K562 (cell line): ENCODE measurements at regions not wholly inside any gene's neighbourhood (a gene's known extent, or its start where the extent isn't known, plus 50 kb on each side); places are given as distances from the start of the nearest gene placed in this dataset.

Source experiments
- ATAC-seq: fragments of 200-7000 bp; cut with Tn5 transposase; 3 replicates; pipeline ENCODE4 v1.9.1; 2020; ENCODE audit warnings: moderate library complexity
- BruUV-seq: library from RNA; stranded (reverse); fragments of 400-500 nt; replicated peaks from 2 replicates; lab custom pipeline; 2021; lab: Mats Ljungman, UMichigan
- CTCF ChIA-PET: fragments of 300-600 bp; formaldehyde crosslinking; extraction: SDS; loops from one replicate; lab custom pipeline; 2021; ENCODE audit warnings: low intra/inter-chr PET ratio; lab: Yijun Ruan, JAX
- POLR2A ChIA-PET: fragments of 300-600, 350-650 bp; sonication (Branson Sonifier 250); formaldehyde crosslinking; extraction: SDS; loops from one replicate; lab custom pipeline; 2021; ENCODE audit warnings: antibody characterized with exemption, inconsistent platforms; lab: Yijun Ruan, JAX
- DNase-seq, 4 experiments: peaks; one replicate each; pipeline versions ENCODE4 v3.0.0 to v3.0.0-alpha.2; 2011 to 2018; ENCODE audit warnings: low spot score in 3 of 4, mixed read lengths in 3 of 4; ENCODE audit errors: extremely low read depth in 1 of 4
- FAIRE-seq: peaks from 2 replicates; lab custom pipeline; 2011; peaks lifted over from hg19 to GRCh38; lab: Jason Lieb, UNC
- H2AFZ ChIP-seq: 2 replicates; pipeline ENCODE4 v1.6.0; 2011; ENCODE audit warnings: low read depth, low read length, control low read depth, inconsistent platforms
- H3K27ac ChIP-seq: fragments of 200-600 bp; 3 replicates; pipeline ENCODE4 v1.8.0; 2011; ENCODE audit warnings: low read depth, mild to moderate bottlenecking, control low read depth, inconsistent platforms, low read length, moderate library complexity, mixed read lengths; ENCODE audit errors: extremely low read depth
- H3K27me3 ChIP-seq, 2 experiments: fragments of 300-600 bp in 1 of 2; 2 replicates in 1 of 2; 3 replicates in 1 of 2; pipeline versions ENCODE4 v1.6.0 to v1.8.0; 2011; ENCODE audit warnings: inconsistent platforms in 2 of 2, low read length in 2 of 2, mild to moderate bottlenecking in 1 of 2, mixed read lengths in 1 of 2, moderate library complexity in 1 of 2; ENCODE audit not compliant: control insufficient read depth in 2 of 2, insufficient read depth in 2 of 2
- H3K36me3 ChIP-seq: fragments of 300-600 bp; 3 replicates; pipeline ENCODE4 v1.8.0; 2011; ENCODE audit warnings: mild to moderate bottlenecking, low read length, inconsistent platforms; ENCODE audit not compliant: control insufficient read depth, insufficient read depth
- H3K4me1 ChIP-seq, 2 experiments: fragments of 200-600 bp in 1 of 2; replicated peaks in 1 of 2; 2 replicates in 1 of 2; 3 replicates in 1 of 2; pipeline versions ENCODE4 v1.5.1 to v1.8.0; 2011; ENCODE audit warnings: inconsistent platforms in 2 of 2, low read length in 2 of 2, mild to moderate bottlenecking in 1 of 2, mixed read lengths in 1 of 2, moderate library complexity in 1 of 2; ENCODE audit not compliant: control insufficient read depth in 2 of 2, insufficient read depth in 2 of 2
- H3K4me2 ChIP-seq: 2 replicates; pipeline ENCODE4 v1.6.1; 2011; ENCODE audit warnings: low read length, control low read depth, inconsistent platforms, mixed read lengths; ENCODE audit not compliant: insufficient read depth
- H3K4me3 ChIP-seq: fragments of 200-600 bp; sonication (generic), shearing (Covaris generic); 2 replicates; pipeline ENCODE4 v1.5.1; 2016; ENCODE audit warnings: control low read depth, inconsistent platforms
- H3K79me2 ChIP-seq: fragments of 200-600 bp; 3 replicates; pipeline ENCODE4 v1.8.0; 2011; ENCODE audit warnings: low read length, inconsistent platforms; ENCODE audit not compliant: control insufficient read depth, insufficient read depth
- H3K9ac ChIP-seq, 2 experiments: 2 replicates each; pipeline versions ENCODE4 v1.6.0 to v1.6.1; 2011; ENCODE audit warnings: low read depth in 2 of 2, low read length in 2 of 2, control low read depth in 1 of 2, inconsistent platforms in 1 of 2, mild to moderate bottlenecking in 1 of 2, mixed read lengths in 1 of 2; ENCODE audit not compliant: insufficient read depth in 1 of 2
- H3K9me1 ChIP-seq: one replicate; pipeline ENCODE4 v1.6.0; 2011; ENCODE audit warnings: inconsistent platforms, mild to moderate bottlenecking, low read length, moderate library complexity; ENCODE audit not compliant: control insufficient read depth, insufficient read depth
- H3K9me3 ChIP-seq: replicated peaks from 2 replicates; pipeline ENCODE4 v1.5.1; 2011; ENCODE audit warnings: low read depth, low read length, inconsistent platforms; ENCODE audit not compliant: control insufficient read depth, insufficient read depth
- H4K20me1 ChIP-seq: replicated peaks from 2 replicates; pipeline ENCODE4 v1.6.1; 2011; ENCODE audit warnings: low read length, inconsistent platforms, mixed read lengths; ENCODE audit not compliant: control insufficient read depth, insufficient read depth
- CAMTA2 ChIP-seq: fragments of 250-450 bp; sonication (Bioruptor Pico); conservative IDR thresholded peaks from 2 replicates; pipeline ENCODE4 v1.5.1; 2022
- NR2F6 ChIP-seq: fragments of 450-650 bp; formaldehyde crosslinking; IDR thresholded peaks from 2 replicates; pipeline ENCODE4 v1.4.0; 2020; ENCODE audit warnings: mild to moderate bottlenecking
- NRF1 ChIP-seq, 2 experiments: fragments of 450-650 bp; IDR thresholded peaks in 1 of 2; conservative IDR thresholded peaks in 1 of 2; 2 replicates each; pipeline ENCODE4 v1.6.1; 2014; ENCODE audit warnings: mild to moderate bottlenecking in 2 of 2
- PYGO2 ChIP-seq: fragments of 450-650 bp; IDR thresholded peaks from 2 replicates; pipeline ENCODE4 v1.6.1; 2016; ENCODE audit warnings: mild to moderate bottlenecking, missing genetic modification characterization, moderate library complexity, missing compliant biosample characterization
- ZNF586 ChIP-seq: fragments of 450-650 bp; formaldehyde crosslinking; conservative IDR thresholded peaks from 2 replicates; pipeline ENCODE4 v1.4.0; 2020; ENCODE audit warnings: mild to moderate bottlenecking, moderate library complexity
- WGBS: fragments of 100-300 bp; shearing (Covaris generic); methylation state at CpG from one replicate; pipeline ENCODE4 v1.1.6; 2016; ENCODE audit warnings: low coverage, mixed read lengths; ENCODE audit not compliant: insufficient coverage; ENCODE audit errors: missing lambda C conversion rate; 5-methylcytosine and 5-hydroxymethylcytosine counted together
- in situ Hi-C: fragments of 300-500 bp; cut with MboI; formaldehyde crosslinking; loops from 4 replicates; pipeline ENCODE4 v1.15.0; 2018; ENCODE audit warnings: inconsistent platforms, mixed read lengths
- intact Hi-C: fragments of 100-400 bp; cut with micrococcal nuclease; formaldehyde crosslinking; loops from 2 replicates; pipeline ENCODE4 v1.14.2; 2022
- TF ChIP-seq, protein P1 (sequence below): fragments of 450-650 bp; formaldehyde crosslinking; IDR thresholded peaks from 2 replicates; pipeline ENCODE4 v1.4.0; 2022; ENCODE audit warnings: mild to moderate bottlenecking, moderate library complexity
- TF ChIP-seq, protein P2 (sequence below): fragments of 450-650 bp; IDR thresholded peaks from 2 replicates; pipeline ENCODE4 v1.6.1; 2016; ENCODE audit warnings: mild to moderate bottlenecking, moderate library complexity

DNA sequence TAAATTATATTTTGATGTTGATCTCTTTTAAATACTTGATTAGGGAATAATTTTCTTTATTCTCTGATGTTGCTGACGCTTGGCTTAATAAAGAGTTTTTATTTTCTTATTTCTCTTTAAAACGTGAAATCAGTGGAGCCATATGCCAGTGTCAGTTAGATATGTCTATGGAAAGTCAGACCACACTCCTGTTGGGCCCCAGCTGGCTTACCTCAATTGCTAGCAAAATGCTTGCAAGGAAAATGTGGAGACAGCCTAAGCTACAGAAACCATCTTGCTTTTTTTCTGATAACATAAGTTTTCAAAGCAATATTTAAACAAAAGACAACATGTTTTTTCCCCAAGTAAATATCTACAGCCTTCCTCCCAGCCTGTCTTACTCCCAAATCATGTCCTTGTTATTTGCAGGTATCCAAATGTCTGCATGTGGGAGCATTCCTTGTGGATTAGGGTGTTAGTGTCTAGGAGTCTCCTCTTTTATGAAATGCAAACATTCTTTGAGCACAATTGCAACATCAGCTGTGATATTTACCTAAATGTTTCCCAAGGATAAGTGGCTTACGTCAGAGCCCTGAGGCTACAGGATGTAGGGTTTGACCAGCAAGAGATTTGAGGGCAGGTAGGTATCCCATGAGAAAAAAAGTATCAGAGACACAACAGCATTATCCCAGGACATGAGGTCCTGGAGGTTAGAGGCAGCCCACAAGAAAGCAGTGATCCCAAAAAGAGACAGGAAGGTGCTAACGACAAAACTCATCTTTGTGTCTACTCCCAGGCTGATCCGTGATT, 117.2 kb upstream of the KCNJ15 start:
- no peak overlapping the region for H3K4me3 ChIP-seq
- no peak for FAIRE-seq

More for the DNA sequence above, 117.2 kb upstream of the KCNJ15 start:
- Histone ChIP-seq H3K36me3 (no peaks in the 10 kb centered on the region), H2AFZ (no peak overlapping the region), H4K20me1 (no peaks in the 10 kb centered on the region)
- CTCF ChIA-PET, result no interaction called here
- ATAC-seq, result no peak
- TF ChIP-seq, protein P1, sequence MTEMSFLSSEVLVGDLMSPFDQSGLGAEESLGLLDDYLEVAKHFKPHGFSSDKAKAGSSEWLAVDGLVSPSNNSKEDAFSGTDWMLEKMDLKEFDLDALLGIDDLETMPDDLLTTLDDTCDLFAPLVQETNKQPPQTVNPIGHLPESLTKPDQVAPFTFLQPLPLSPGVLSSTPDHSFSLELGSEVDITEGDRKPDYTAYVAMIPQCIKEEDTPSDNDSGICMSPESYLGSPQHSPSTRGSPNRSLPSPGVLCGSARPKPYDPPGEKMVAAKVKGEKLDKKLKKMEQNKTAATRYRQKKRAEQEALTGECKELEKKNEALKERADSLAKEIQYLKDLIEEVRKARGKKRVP (CRISPR knock-in tag), result no peak
- no peak for TF ChIP-seq NR2F6 (CRISPR knock-in tag)
- TF ChIP-seq PYGO2 (tag), result no peak
- TF ChIP-seq, protein P2, sequence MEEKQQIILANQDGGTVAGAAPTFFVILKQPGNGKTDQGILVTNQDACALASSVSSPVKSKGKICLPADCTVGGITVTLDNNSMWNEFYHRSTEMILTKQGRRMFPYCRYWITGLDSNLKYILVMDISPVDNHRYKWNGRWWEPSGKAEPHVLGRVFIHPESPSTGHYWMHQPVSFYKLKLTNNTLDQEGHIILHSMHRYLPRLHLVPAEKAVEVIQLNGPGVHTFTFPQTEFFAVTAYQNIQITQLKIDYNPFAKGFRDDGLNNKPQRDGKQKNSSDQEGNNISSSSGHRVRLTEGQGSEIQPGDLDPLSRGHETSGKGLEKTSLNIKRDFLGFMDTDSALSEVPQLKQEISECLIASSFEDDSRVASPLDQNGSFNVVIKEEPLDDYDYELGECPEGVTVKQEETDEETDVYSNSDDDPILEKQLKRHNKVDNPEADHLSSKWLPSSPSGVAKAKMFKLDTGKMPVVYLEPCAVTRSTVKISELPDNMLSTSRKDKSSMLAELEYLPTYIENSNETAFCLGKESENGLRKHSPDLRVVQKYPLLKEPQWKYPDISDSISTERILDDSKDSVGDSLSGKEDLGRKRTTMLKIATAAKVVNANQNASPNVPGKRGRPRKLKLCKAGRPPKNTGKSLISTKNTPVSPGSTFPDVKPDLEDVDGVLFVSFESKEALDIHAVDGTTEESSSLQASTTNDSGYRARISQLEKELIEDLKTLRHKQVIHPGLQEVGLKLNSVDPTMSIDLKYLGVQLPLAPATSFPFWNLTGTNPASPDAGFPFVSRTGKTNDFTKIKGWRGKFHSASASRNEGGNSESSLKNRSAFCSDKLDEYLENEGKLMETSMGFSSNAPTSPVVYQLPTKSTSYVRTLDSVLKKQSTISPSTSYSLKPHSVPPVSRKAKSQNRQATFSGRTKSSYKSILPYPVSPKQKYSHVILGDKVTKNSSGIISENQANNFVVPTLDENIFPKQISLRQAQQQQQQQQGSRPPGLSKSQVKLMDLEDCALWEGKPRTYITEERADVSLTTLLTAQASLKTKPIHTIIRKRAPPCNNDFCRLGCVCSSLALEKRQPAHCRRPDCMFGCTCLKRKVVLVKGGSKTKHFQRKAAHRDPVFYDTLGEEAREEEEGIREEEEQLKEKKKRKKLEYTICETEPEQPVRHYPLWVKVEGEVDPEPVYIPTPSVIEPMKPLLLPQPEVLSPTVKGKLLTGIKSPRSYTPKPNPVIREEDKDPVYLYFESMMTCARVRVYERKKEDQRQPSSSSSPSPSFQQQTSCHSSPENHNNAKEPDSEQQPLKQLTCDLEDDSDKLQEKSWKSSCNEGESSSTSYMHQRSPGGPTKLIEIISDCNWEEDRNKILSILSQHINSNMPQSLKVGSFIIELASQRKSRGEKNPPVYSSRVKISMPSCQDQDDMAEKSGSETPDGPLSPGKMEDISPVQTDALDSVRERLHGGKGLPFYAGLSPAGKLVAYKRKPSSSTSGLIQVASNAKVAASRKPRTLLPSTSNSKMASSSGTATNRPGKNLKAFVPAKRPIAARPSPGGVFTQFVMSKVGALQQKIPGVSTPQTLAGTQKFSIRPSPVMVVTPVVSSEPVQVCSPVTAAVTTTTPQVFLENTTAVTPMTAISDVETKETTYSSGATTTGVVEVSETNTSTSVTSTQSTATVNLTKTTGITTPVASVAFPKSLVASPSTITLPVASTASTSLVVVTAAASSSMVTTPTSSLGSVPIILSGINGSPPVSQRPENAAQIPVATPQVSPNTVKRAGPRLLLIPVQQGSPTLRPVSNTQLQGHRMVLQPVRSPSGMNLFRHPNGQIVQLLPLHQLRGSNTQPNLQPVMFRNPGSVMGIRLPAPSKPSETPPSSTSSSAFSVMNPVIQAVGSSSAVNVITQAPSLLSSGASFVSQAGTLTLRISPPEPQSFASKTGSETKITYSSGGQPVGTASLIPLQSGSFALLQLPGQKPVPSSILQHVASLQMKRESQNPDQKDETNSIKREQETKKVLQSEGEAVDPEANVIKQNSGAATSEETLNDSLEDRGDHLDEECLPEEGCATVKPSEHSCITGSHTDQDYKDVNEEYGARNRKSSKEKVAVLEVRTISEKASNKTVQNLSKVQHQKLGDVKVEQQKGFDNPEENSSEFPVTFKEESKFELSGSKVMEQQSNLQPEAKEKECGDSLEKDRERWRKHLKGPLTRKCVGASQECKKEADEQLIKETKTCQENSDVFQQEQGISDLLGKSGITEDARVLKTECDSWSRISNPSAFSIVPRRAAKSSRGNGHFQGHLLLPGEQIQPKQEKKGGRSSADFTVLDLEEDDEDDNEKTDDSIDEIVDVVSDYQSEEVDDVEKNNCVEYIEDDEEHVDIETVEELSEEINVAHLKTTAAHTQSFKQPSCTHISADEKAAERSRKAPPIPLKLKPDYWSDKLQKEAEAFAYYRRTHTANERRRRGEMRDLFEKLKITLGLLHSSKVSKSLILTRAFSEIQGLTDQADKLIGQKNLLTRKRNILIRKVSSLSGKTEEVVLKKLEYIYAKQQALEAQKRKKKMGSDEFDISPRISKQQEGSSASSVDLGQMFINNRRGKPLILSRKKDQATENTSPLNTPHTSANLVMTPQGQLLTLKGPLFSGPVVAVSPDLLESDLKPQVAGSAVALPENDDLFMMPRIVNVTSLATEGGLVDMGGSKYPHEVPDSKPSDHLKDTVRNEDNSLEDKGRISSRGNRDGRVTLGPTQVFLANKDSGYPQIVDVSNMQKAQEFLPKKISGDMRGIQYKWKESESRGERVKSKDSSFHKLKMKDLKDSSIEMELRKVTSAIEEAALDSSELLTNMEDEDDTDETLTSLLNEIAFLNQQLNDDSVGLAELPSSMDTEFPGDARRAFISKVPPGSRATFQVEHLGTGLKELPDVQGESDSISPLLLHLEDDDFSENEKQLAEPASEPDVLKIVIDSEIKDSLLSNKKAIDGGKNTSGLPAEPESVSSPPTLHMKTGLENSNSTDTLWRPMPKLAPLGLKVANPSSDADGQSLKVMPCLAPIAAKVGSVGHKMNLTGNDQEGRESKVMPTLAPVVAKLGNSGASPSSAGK, result no peak
- TF ChIP-seq ZNF586 (CRISPR knock-in tag), result no peak
- TF ChIP-seq NRF1 (conservative IDR thresholded peaks at IDR 0.05 in 1 of 2, IDR thresholded peaks at IDR 0.05 in 1 of 2), result no peak
- no peak for TF ChIP-seq CAMTA2 (CRISPR knock-in tag)
- TF ChIP-seq, all 486 proteins: peak for 0
- in situ Hi-C loops (no loop called here), intact Hi-C loops (no loop called here)
- H3K4me2 ChIP-seq, result no peak overlapping the region
- BruUV-seq, result no TSS peak
- 72% methylated on average over 5 of the region's 5 CpGs for WGBS
- no peaks in the 10 kb centered on the region; the same call in 1 of the 2 replicates for H3K9me3 ChIP-seq
- peaks cover 7% of the 10 kb centered on the region; the same call in 1 of the 3 replicates for H3K79me2 ChIP-seq
- no peaks in the 10 kb centered on the region for H3K27me3 ChIP-seq
- H3K4me1 ChIP-seq, result no peaks in the 10 kb centered on the region
- no peaks in the 10 kb centered on the region for H3K9me1 ChIP-seq
- DNase-seq, result no peak
- no peak overlapping the region for H3K27ac ChIP-seq
- POLR2A ChIA-PET, result interaction anchor here (0.6 to 1.3 kb wide), 3 partner anchors 9 to 31 kb away, joined by 3 to 4 read pairs (median 3); no protein-coding TSS in a partner anchor
- no peak overlapping the region for H3K9ac ChIP-seq
